Stimulated activated CD8-positive, alpha-beta memory T cell treated with anti-CD3 and anti-CD28 coated beads, Interleukin-15, amount 100 ng/mL, for 1 hour (primary cell): ENCODE measurements at regions not wholly inside any gene's neighbourhood (a gene's known extent, or its start where the extent isn't known, plus 50 kb on each side); places are given as distances from the start of the nearest gene placed in this dataset.

Experiments used
- DNase-seq: peaks from one replicate; pipeline ENCODE4 v3.0.0-alpha.2; 2020; ENCODE audit warnings: low read depth

DNA sequence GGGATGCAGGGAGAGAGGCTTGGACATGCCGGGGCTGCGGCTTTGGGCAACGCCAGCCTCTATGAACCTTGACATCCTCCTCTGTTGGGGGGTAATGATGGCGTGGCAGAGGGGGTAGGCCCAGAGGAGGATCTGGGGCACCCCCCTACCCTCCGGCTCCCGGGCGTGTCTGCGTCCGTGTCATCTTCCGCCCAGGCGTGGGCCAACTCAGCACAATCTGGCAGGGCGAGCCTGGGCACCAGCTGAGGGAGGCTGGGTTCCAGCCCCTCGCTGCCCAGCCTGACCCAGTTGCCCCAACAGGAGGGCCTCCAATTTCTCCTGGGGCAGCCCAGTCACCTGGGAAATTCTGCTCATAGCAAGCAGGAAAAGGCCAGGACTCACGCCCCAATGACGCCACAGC is 62.9 kb upstream of the IL17B start:
- DNase-seq = no peak

DNA sequence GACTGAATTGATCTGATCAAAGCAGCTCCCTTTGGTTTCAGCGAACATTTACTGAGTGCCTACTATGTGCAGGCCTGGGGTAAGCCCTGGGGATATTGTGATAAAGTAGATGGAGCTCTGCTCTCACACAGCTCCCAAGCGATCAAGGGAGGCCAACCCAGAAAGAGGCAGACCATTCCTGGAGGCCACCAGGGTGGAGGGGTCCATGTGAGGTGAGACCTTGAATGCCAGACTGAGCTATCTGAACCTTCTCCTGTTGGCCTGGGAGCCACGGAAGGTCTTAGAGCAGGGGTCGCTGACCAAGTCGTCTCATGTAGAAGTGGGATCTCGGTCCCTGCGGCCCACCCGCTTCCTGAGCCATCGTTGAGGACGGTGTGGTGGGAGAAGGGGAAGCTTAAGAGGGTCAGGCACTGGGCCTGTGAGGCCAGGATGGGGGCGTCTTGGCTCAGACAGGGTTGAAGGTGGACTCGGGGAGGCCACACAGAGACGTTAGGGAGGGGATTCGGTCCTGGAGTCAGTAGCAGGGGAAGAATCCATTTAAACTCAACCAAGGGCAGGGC is 62.2 kb upstream of the IL17B start:
- DNase-seq = no peak

DNA sequence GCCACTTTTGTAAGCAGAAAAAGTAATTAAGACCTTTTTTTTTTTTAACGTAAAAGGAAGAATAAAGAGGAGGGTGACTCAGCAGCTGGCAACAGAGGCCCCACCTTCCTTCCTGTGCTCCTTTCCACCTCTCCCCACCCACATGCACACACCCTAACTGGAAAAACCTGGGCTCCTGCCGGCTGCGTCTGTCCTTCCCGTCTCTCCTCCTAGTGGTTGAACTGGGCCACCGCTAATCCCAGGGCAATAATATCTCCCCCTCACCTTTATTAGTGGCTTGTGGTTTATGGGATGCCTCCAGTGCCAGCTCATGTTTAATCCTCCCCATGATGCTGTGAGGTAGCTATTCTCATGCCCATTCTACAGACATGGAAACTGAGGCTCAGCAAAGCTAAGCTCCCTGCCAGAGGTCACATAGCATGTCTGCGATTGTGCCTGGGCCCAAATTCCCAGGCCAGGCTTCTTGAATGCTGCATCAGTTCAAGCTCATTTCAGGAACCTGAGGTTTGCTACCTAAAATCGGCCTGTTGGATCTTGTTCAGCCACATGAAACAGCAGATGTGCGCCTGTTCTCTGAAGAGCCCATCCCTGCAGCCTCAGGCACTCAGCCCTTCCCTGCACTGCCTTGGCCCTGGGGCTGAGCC is 60.9 kb upstream of the IL17B start:
- DNase-seq = no peak

DNA sequence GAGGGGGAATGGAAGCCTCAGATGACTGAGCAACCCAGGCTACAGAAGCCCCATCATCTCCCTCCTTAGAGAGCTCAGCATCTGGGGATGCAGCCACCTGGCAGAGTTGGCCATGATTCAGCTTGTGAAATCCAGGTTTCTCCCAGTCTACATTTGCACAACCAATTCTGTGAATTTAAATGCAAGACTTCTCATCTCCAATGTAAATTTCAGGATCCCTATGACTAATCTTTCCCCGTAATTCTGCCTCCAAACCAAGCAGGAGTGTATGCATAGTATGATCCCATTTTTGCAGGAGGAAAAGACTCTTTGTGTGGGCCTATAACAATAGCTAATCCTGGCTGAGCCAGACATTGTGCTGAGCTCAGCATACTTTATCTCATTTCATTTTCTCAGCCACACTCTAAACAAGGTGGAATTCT is 59.6 kb upstream of the IL17B start:
- no peak for DNase-seq

DNA sequence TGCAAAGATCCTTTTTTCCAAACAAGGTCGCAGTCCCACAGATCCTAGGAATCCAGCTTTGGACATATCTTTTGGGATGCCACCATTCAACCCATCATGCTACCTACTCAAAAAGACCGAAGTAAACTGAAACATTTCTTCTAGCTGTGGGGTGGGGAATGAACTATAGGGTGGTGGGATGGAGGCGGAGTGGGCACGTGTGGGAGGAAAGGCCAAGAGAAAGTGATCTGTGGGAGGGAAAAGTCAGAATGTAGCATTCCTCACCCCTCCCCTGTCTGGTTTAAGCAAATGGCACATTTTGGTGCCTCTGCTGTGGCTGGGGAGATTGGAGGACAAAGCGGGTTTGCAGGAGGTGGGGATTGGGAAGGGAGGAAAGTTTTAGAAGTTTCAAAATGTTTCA is 59.2 kb upstream of the IL17B start:
- DNase-seq = no peak

DNA sequence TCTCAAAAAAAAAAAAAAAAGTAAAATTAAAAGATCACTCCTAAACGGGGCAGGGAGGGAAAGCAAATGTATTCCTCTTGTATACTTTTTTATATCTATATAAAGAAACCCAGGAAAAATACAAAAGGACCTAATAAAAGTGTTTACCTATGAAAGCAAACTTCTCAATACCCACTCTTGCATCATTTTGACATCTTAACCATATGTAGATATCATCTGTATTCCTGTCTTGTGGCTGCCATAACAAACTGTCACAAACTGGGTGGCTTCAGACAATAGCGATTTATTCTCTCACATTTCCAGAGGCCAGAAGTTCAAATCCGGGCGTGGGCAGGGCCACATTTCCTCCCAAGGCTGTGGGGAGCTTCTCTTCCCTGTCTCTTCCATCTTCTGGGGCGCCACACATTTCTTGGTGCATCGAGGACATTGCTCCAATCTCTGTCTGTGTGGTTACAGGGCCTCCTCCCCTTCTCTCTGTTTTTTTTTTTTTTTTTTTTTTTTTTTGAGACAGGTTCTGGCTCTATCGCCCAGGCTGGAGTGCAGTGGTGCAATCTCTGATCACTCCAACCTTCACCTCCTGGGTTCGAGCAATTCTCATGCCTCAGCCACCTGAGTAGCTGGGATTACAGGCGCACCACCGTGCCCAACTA is 58.4 kb upstream of the IL17B start:
- DNase-seq = no peak

DNA sequence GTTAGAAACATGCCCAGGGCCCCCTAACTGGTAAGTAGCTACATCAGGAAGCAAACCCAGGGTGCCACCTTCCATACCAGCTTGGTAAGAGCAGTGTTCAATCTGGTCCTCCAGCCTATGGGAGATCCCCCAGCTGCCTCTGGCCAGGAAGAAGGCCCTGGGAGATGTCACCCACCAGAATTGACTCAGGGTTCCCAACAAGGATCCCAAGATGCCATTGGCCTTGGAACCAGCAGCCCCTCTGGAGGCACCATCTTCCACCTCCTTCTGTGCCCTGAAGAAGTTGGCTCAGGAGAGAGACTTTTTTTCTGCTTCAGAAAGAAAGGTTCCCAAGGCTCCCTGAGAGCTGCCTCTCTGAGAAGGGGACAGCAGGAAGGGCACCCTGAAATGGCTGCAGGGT is 56.6 kb upstream of the IL17B start:
- DNase-seq = no peak

DNA sequence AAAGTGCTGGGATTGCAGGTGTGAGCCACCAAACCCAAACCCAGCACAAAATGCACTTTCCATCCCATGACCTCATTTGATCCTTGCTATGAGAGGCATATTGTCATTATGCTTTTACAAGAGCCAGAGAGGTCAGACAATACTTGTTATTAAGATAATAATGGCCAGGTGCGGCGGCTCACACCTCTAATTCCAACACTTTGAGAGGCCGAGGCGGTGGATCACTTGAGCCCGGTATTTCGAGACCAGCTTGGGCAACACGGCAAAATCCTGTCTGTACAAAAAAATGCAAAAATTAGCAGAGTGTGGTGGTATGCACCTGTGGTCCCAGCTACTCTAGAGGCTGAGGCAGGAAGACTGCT is 55.9 kb upstream of the IL17B start:
- no peak for DNase-seq

DNA sequence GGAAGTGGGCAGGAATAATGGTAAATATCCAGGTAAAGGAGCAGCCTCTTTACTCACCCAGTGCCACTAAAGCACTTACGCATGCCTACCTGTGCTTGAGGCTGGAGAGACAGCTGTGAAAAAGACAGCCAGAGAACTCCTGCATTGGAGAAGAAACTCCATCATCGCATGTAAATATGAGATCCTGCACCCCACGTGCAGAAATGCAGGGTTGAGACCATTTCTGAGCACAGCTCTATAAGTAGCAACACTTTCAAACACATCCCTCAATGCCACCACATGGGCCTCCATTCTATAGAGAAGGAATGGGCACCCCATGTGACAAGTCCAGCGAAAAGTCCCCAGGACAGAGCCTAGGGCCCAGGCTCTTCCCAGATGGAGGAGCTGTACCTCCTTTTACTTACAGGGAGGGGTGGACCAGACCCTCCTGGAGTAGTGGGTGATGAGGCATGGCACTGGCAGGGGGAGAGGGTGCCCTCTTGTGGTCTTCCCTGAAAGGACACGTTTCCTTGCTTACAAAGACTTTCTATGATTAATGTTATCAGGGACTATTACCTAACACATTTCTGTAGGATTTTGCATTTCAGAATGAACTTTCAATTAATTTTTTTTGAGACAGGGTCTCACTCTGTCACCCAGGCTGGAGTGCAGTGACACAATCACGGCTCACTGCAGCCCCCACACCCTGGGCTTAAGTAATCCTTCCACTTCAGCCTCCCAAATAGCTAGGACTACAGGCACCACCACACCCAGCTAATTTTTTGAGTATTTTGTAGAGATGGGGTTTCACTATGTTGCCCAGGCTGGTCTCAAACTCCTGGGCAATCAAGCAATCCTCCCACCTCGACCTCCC is 55.3 kb upstream of the IL17B start:
- DNase-seq = peak; percentile 16

DNA sequence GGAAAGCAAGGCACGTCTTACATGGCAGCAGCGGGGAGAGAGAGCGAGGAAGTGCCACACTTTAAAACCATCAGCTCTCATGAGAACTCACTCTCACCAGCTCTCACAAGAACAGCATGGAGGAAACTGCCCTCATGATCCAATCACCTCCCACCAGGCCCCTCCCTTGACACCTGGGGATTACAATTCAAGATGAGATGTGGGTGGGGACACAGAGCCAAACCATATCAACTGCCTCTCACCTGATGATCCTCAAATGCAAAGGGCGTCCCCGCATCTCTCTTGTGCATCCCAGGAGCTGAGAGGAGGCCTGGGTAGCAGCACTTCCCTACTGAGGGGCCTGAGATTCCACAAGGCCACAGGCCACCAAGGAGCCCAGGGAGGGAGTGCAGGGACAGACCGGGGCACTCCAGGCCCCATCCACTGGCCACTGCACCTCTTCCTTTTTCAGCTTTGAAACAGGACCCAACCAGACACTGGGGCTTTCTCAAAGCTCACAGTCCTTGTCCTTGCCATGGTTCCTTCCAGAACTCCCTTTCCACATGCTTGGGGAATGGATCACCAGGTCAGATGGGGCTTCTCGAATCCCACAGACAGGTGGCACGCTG is 54.5 kb upstream of the IL17B start:
- DNase-seq = no peak

DNA sequence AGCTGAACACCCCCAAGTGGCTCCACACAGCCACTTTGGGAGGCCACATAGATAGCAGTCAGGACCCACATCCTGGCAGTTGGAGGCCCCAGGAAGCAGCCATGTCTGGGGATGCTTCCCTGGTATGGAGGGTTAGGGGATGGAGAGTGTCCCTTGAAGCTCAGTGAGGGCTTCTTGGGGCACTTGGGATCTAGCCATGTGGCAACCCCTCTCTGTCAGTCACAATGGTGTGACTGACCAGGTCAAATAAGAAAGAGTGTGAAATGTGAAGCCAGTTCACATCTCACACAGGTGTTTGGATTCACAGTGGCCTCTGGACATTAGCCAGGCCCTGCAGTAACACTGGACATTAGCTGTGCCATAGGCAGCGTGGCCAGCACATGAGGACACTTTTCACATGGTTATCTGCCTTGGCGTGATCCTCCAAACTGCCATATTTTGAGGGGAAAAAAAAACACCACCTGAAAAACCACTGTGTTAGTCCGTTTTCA is 53.9 kb upstream of the IL17B start:
- no peak for DNase-seq

DNA sequence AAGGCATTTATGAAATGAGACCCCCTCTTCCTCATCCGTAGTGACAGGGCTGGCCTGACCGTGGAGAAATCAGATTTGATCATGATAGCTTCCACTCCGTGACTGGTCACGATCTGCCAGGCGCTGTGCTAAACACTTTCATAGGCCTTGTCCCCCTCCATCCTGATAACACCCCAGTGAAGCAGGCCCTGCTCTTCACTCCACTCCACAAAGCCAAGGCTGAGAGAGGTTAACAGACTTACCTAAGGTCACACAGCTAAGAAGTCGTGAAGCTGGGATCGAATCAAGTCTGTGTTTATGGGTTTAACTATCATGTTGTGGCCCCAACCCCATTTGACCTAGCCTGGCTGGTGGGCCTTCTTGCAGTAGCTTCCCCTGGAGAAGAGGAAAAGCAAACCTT is 53.3 kb upstream of the IL17B start:
- DNase-seq = no peak

DNA sequence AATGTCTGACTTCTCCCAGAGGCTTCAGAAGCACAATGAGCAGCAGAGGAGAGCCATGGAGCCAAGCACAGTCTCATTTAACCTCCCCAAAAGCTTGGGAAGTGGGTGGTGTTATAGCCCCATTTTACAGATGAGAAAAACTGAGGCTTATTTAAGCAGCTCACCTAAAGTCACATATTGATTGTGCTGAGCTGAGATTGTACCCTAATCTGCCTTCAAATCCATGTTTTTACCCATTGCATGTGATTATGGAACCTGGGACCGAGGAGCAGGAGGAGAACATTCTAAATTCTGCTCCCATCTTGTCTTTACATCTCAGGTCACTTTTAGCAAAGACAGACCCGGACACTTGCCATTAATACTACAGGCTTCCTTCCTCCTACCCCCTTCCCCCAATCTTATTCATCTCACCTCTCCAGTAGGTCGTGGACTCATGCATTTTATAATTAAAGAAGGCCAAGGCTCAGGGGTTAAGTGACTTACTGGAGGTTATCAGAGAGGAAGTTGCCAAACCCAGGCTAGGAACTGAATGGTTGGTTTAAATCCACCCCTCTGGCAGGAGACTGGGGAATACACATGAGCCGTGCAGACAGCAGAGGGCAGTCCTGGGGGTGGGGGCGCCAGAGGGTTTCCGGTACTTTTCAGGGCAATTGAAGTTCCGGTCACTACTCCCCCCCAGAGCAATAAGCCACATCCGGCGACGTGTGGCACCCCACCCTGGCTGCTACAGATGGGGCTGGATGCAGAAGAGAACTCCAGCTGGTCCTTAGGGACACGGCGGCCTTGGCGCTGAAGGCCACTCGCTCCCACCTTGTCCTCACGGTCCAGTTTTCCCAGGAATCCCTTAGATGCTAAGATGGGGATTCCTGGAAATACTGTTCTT is 51.0 kb upstream of the IL17B start:
- DNase-seq = no peak
